Mesendoderm (in vitro differentiated cells): ENCODE measurements at regions not wholly inside any gene's neighbourhood (a gene's known extent, or its start where the extent isn't known, plus 50 kb on each side); places are given as distances from the start of the nearest gene placed in this dataset.

Experiments used
- DNase-seq: peaks from one replicate; pipeline ENCODE4 v3.0.0; 2013
- H2AK5ac ChIP-seq: 2 replicates; pipeline ENCODE4 v1.6.1; 2013; ENCODE audit warnings: low read length, inconsistent platforms
- H2BK120ac ChIP-seq: 2 replicates; pipeline ENCODE4 v1.6.1; 2013; ENCODE audit warnings: low read depth, mild to moderate bottlenecking, low read length, moderate library complexity, mixed read lengths
- H2BK15ac ChIP-seq: replicated peaks from 2 replicates; pipeline ENCODE4 v1.6.1; 2013; ENCODE audit warnings: low read depth, mild to moderate bottlenecking, moderate library complexity
- H2BK5ac ChIP-seq: 2 replicates; pipeline ENCODE4 v1.6.1; 2013; ENCODE audit warnings: low read length, inconsistent platforms
- H3K18ac ChIP-seq: 2 replicates; pipeline ENCODE4 v1.6.1; 2013; ENCODE audit warnings: mild to moderate bottlenecking, low read length, mixed read lengths
- H3K23ac ChIP-seq: one replicate; pipeline ENCODE4 v1.6.1; 2013; ENCODE audit warnings: low read length
- H3K27ac ChIP-seq: 2 replicates; pipeline ENCODE4 v1.5.1; 2013; ENCODE audit warnings: low read depth, mild to moderate bottlenecking, inconsistent platforms, low read length, moderate library complexity
- H3K27me3 ChIP-seq: 2 replicates; pipeline ENCODE4 v1.6.1; 2013; ENCODE audit warnings: low read length, control low read depth, mild to moderate bottlenecking, inconsistent platforms; ENCODE audit not compliant: insufficient read depth, poor library complexity
- H3K36me3 ChIP-seq: 2 replicates; pipeline ENCODE4 v1.6.1; 2013; ENCODE audit warnings: low read length, inconsistent platforms; ENCODE audit not compliant: control insufficient read depth, insufficient read depth
- H3K4ac ChIP-seq: one replicate; pipeline ENCODE4 v1.6.1; 2013; ENCODE audit warnings: low read depth, mild to moderate bottlenecking, low read length, moderate library complexity
- H3K4me1 ChIP-seq: 2 replicates; pipeline ENCODE4 v1.6.1; 2013; ENCODE audit warnings: low read depth, low read length, inconsistent platforms; ENCODE audit not compliant: control insufficient read depth
- H3K4me2 ChIP-seq: 2 replicates; pipeline ENCODE4 v1.6.1; 2013; ENCODE audit warnings: low read length
- H3K4me3 ChIP-seq: 2 replicates; pipeline ENCODE4 v1.5.1; 2013; ENCODE audit warnings: mild to moderate bottlenecking, low read length
- H3K56ac ChIP-seq: one replicate; pipeline ENCODE4 v1.6.1; 2013; ENCODE audit warnings: low read length
- H3K79me1 ChIP-seq: 2 replicates; pipeline ENCODE4 v1.6.1; 2013; ENCODE audit warnings: low read length, inconsistent platforms
- H3K79me2 ChIP-seq: 2 replicates; pipeline ENCODE4 v1.6.1; 2013; ENCODE audit warnings: mild to moderate bottlenecking, low read length; ENCODE audit not compliant: control insufficient read depth, insufficient read depth
- H3K9ac ChIP-seq: 2 replicates; pipeline ENCODE4 v1.6.1; 2013; ENCODE audit warnings: low read length, inconsistent platforms
- H4K5ac ChIP-seq: one replicate; pipeline ENCODE4 v1.6.1; 2013; ENCODE audit warnings: low read length
- H4K8ac ChIP-seq: one replicate; pipeline ENCODE4 v1.6.1; 2013; ENCODE audit warnings: low read depth, mild to moderate bottlenecking, control low read depth, low read length, moderate library complexity
- WGBS: extraction: QIAGEN DNeasy Blood & Tissue Kit; methylation state at CpG from one replicate; pipeline ENCODE4 v1.1.7; 2013; ENCODE audit warnings: low lambda C conversion rate, missing lambda C conversion rate; ENCODE audit not compliant: insufficient coverage; ENCODE audit errors: extremely low coverage; 5-methylcytosine and 5-hydroxymethylcytosine counted together

DNA sequence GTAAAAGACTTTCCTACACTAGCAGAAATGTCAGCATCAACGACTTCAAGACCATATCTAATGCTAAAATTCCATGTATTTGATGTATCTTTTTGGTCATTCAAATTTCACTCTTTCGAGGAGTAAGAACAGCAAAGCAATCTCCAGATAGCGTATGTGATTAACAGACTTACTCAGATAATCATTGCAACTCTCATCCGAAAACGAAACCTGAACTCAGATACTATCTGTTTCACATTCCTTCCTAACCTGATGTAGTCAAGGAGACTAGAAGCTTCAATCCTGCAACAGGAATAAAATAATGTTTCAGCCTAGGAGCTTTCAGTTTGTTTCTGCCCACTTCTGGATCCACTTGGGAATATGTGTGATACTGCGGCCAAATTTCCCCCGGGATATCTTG lies 286.3 kb downstream of the NUAK1 start:
- H3K4me1 ChIP-seq, result no peaks in the 10 kb centered on the region
- H4K5ac ChIP-seq, result no peak overlapping the region
- H2AK5ac ChIP-seq, result no peak overlapping the region
- no peak overlapping the region for H4K8ac ChIP-seq
- H3K9ac ChIP-seq, result no peak overlapping the region
- H3K27me3 ChIP-seq, result no peaks in the 10 kb centered on the region
- WGBS, result no CpG with 5 or more reads among the region's 7 CpGs
- H3K36me3 ChIP-seq, result no peaks in the 10 kb centered on the region
- no peaks in the 10 kb centered on the region for H3K79me2 ChIP-seq
- H3K4ac ChIP-seq, result no peak overlapping the region
- no peak overlapping the region for H3K4me2 ChIP-seq
- no peak overlapping the region for H3K18ac ChIP-seq
- no peak overlapping the region for H3K23ac ChIP-seq
- H3K27ac ChIP-seq, result no peak overlapping the region
- H2BK120ac ChIP-seq, result no peak overlapping the region
- H3K4me3 ChIP-seq, result no peak overlapping the region
- no peaks in the 10 kb centered on the region for H3K79me1 ChIP-seq
- no peak overlapping the region for H2BK15ac ChIP-seq
- no peak overlapping the region for H3K56ac ChIP-seq
- H2BK5ac ChIP-seq, result no peak overlapping the region
- peak; percentile 26 for DNase-seq

- H3K36me3 ChIP-seq, result no peaks in the 10 kb centered on the region
- H2BK5ac ChIP-seq, result no peak overlapping the region
- H3K4me1 ChIP-seq, result no peaks in the 10 kb centered on the region
- no peaks in the 10 kb centered on the region for H3K79me2 ChIP-seq
- H3K4ac ChIP-seq, result no peak overlapping the region
- H3K4me3 ChIP-seq, result no peak overlapping the region
- H3K23ac ChIP-seq, result no peak overlapping the region
- H2AK5ac ChIP-seq, result no peak overlapping the region
- H4K5ac ChIP-seq, result no peak overlapping the region
- H3K79me1 ChIP-seq, result no peaks in the 10 kb centered on the region
- H4K8ac ChIP-seq, result no peak overlapping the region
- no CpG with 5 or more reads among the region's 2 CpGs for WGBS
- H3K18ac ChIP-seq, result no peak overlapping the region
- no peak overlapping the region for H3K56ac ChIP-seq
- no peak overlapping the region for H2BK15ac ChIP-seq
- H2BK120ac ChIP-seq, result no peak overlapping the region
- H3K27ac ChIP-seq, result no peak overlapping the region
- H3K9ac ChIP-seq, result no peak overlapping the region
- H3K27me3 ChIP-seq, result no peaks in the 10 kb centered on the region
- H3K4me2 ChIP-seq, result no peak overlapping the region
- DNase-seq, result no peak
Observed at GRCh38 chr12:105852951-105853350, 285.8 kb downstream of the NUAK1 start.

DNA sequence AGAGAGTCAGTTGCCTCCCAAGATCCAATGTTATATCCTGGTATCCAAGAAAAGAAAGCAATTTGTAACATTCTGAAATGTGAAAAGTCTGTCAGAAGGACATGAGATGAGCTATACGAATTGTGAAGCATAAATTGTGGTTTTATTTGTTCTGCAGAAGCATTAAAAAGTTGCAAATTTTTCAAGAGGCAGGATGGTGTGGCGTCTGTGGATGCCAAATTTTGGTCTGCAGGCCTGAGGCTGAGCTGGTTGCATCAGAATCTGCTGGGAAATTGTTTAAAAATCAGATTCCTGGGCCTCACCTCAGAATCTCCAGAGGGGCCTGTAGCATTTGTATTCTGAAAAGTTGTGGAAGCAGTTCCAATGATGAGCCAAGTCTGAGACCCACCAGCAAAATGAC lies 284.7 kb downstream of the NUAK1 start:
- Histone ChIP-seq H2BK5ac (no peak overlapping the region), H3K79me2 (no peaks in the 10 kb centered on the region), H3K9ac (no peak overlapping the region), H4K5ac (no peak overlapping the region), H4K8ac (no peak overlapping the region), H3K4ac (no peak overlapping the region), H3K18ac (no peak overlapping the region), H2BK15ac (no peak overlapping the region), H3K36me3 (no peaks in the 10 kb centered on the region), H3K23ac (no peak overlapping the region), H2AK5ac (no peak overlapping the region), H3K27ac (no peak overlapping the region), H2BK120ac (no peak overlapping the region), H3K4me3 (no peak overlapping the region), H3K4me1 (no peaks in the 10 kb centered on the region), H3K4me2 (no peak overlapping the region), H3K27me3 (no peaks in the 10 kb centered on the region), H3K56ac (no peak overlapping the region), H3K79me1 (no peaks in the 10 kb centered on the region)
- no peak for DNase-seq
- WGBS, result no CpG with 5 or more reads among the region's 2 CpGs

DNA sequence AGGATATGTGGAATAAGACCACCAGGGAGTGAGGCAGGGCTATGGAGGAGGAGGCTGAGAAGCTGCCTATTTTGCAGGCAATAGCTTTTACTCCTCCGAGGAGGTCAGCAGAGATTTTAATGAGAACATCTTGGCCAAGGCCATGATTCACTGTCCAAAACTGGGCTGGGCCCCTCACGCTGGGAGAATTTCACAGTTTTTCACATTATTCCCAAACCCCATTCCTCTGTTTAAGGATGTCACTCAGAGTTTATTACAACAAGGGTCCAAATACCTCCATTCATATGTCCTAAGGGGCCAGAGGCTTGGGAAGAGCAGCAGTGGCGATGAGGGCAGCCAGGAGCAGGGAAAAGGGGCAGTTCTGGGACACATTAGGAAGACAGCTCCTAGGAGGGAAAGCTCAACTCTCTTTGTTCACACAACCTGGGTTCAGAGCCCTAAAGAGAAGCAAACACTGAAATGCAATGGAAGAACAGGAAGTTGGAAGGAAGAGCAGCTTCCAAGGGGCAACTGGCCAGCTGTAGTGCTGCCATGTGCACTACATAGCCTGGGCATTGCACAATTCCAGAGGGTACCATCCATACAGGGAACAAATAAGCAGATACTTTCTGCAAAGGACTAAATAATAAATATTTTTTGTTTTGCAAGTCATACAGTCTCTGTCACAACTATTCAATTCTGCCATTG lies 283.2 kb downstream of the NUAK1 start:
- Histone ChIP-seq H3K23ac (no peak overlapping the region), H3K18ac (no peak overlapping the region), H3K27me3 (no peaks in the 10 kb centered on the region), H3K9ac (no peak overlapping the region), H2BK5ac (no peak overlapping the region), H3K4me2 (no peak overlapping the region), H3K79me2 (no peaks in the 10 kb centered on the region), H3K4me3 (no peak overlapping the region), H2BK120ac (no peak overlapping the region), H2BK15ac (no peak overlapping the region), H2AK5ac (no peak overlapping the region), H3K79me1 (no peaks in the 10 kb centered on the region), H3K36me3 (no peaks in the 10 kb centered on the region), H3K4me1 (no peaks in the 10 kb centered on the region), H4K8ac (no peak overlapping the region), H3K56ac (no peak overlapping the region), H3K4ac (no peak overlapping the region), H4K5ac (no peak overlapping the region), H3K27ac (no peak overlapping the region)
- DNase-seq, result no peak
- WGBS, result no CpG with 5 or more reads among the region's 3 CpGs

DNA sequence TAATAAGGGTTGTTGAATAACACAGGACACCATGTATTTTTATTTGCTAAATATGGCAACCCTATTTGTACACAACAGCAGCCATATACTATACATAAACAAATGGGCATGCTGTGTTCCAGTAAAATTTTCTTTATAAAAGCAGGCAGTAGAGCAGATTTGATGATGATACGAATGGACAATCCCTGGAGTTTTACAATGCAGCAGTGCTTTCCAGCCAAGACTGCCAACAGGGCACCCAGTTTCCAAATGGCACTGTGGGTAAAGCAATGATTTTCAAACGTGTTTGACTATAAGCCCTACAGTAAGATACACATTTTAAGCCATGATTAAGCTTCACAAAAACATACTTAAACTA lies 282.7 kb downstream of the NUAK1 start:
- no peak overlapping the region for H4K5ac ChIP-seq

More for the DNA sequence above, 282.7 kb downstream of the NUAK1 start:
- Histone ChIP-seq H3K18ac (no peak overlapping the region), H3K9ac (no peak overlapping the region), H3K4me2 (no peak overlapping the region), H3K56ac (no peak overlapping the region), H2BK15ac (no peak overlapping the region), H2BK120ac (no peak overlapping the region), H3K27ac (no peak overlapping the region), H2BK5ac (no peak overlapping the region), H4K8ac (no peak overlapping the region), H3K4ac (no peak overlapping the region), H3K4me1 (no peaks in the 10 kb centered on the region), H2AK5ac (no peak overlapping the region), H3K36me3 (no peaks in the 10 kb centered on the region), H3K4me3 (no peak overlapping the region), H3K23ac (no peak overlapping the region), H3K79me1 (no peaks in the 10 kb centered on the region), H3K79me2 (no peaks in the 10 kb centered on the region), H3K27me3 (no peaks in the 10 kb centered on the region)
- DNase-seq, result no peak
- WGBS, result no CpG with 5 or more reads among the region's 2 CpGs
